GM23248 (cell line): ENCODE measurements at regions not wholly inside any gene's neighbourhood (a gene's known extent, or its start where the extent isn't known, plus 50 kb on each side); places are given as distances from the start of the nearest gene placed in this dataset.

Experiments used
- DNase-seq: peaks from one replicate; pipeline ENCODE4 v3.0.0-alpha.2; 2015
- H2AFZ ChIP-seq: fragments of 200-600 bp; sonication (generic); 2 replicates; pipeline ENCODE4 v1.6.1; 2016; ENCODE audit warnings: antibody characterized with exemption
- H3F3A ChIP-seq: fragments of 200-600 bp; sonication (generic); 2 replicates; pipeline ENCODE4 v1.6.1; 2016; ENCODE audit warnings: mild to moderate bottlenecking, antibody characterized with exemption, mixed run types; ENCODE audit not compliant: insufficient read depth
- H3K27ac ChIP-seq: fragments of 200-600 bp; sonication (generic); 2 replicates; pipeline ENCODE4 v1.5.1; 2016; ENCODE audit warnings: mild to moderate bottlenecking
- H3K27me3 ChIP-seq: fragments of 200-600 bp; sonication (generic); replicated peaks from 2 replicates; pipeline ENCODE4 v1.6.1; 2016; ENCODE audit warnings: mild to moderate bottlenecking; ENCODE audit not compliant: insufficient read depth
- H3K36me3 ChIP-seq: fragments of 200-600 bp; sonication (generic); 2 replicates; pipeline ENCODE4 v1.6.1; 2016; ENCODE audit warnings: low read depth, mild to moderate bottlenecking
- H3K4me1 ChIP-seq: fragments of 200-600 bp; sonication (generic); 2 replicates; pipeline ENCODE4 v1.6.1; 2016; ENCODE audit warnings: mild to moderate bottlenecking; ENCODE audit not compliant: insufficient read depth
- H3K4me2 ChIP-seq: fragments of 200-600 bp; sonication (generic); one replicate; pipeline ENCODE4 v1.6.1; 2016; ENCODE audit warnings: mild to moderate bottlenecking; ENCODE audit not compliant: unreplicated experiment
- H3K4me3 ChIP-seq: fragments of 200-600 bp; sonication (generic); 2 replicates; pipeline ENCODE4 v1.5.1; 2016; ENCODE audit warnings: mild to moderate bottlenecking
- H3K79me2 ChIP-seq: fragments of 200-600 bp; sonication (generic); 2 replicates; pipeline ENCODE4 v1.6.1; 2016; ENCODE audit warnings: mild to moderate bottlenecking; ENCODE audit not compliant: insufficient read depth
- H3K9ac ChIP-seq: fragments of 200-600 bp; sonication (generic); 2 replicates; pipeline ENCODE4 v1.6.1; 2016; ENCODE audit warnings: mild to moderate bottlenecking
- H3K9me2 ChIP-seq: fragments of 200-600 bp; sonication (generic); 2 replicates; pipeline ENCODE4 v1.6.1; 2016; ENCODE audit warnings: mixed run types, mild to moderate bottlenecking, moderate library complexity; ENCODE audit not compliant: insufficient read depth
- H3K9me3 ChIP-seq: fragments of 200-600 bp; sonication (generic); one replicate; pipeline ENCODE4 v1.6.1; 2017; ENCODE audit warnings: low read depth
- H4K20me1 ChIP-seq: fragments of 200-600 bp; sonication (generic); 2 replicates; pipeline ENCODE4 v1.6.0; 2016; ENCODE audit not compliant: insufficient read depth
- EZH2 ChIP-seq: fragments of 200-600 bp; sonication (generic); IDR thresholded peaks from 2 replicates; pipeline ENCODE4 v1.6.1; 2018; ENCODE audit warnings: antibody characterized with exemption, mild to moderate bottlenecking; ENCODE audit not compliant: insufficient read depth, poor library complexity, severe bottlenecking
- EZH2phosphoT487 ChIP-seq: fragments of 200-600 bp; sonication (generic); IDR thresholded peaks from 2 replicates; pipeline ENCODE4 v1.6.1; 2018; ENCODE audit warnings: antibody characterized with exemption, moderate library complexity, mild to moderate bottlenecking, low read depth; ENCODE audit not compliant: insufficient read depth
- WGBS, 2 experiments: methylation state at CpG; one replicate each; pipeline ENCODE4 v1.1.6; 2015 to 2017; ENCODE audit warnings: low lambda C conversion rate in 2 of 2, low coverage in 1 of 2; ENCODE audit errors: missing lambda C conversion rate in 2 of 2; 5-methylcytosine and 5-hydroxymethylcytosine counted together
- in situ Hi-C: fragments of 300-500 bp; cut with MboI; formaldehyde crosslinking; loops from 2 replicates; pipeline ENCODE4 v1.15.0; 2020

DNA sequence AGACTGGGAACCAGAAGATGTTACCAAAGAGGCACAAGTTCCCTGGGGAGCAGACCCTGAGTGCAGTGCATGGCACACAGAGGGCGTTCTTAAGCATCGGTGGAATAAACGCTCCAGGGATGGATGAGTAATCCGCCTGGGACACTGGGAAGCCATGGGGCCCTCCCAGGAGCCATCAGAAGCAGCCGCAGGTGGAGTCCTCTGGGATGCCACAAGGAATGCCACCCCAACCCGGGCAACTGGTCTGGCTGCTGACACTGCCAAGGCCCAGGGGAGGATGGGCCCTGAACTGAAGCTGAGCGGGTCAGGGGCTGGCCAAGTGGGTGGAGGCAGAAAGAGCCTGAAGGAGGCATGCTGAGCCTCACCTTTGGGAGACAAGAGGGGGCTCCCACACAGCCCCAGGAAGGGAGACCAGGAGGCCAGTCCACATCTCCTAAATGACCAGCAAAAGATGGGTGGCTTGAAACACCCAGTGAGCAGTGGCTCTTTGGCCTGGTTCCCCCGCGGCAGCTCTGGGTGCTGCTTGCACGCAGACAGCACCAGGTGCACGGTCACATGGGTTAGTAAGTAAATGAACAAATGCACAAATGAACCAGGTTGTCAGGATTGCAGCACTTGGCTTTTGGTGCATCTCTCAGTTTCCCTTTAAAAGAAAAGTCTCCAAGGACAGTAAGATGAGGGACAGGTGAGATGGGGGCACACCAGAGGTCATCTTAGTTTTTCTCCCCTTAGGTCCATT, 141.3 kb upstream of the ZMIZ1 start:
- no peak for DNase-seq
- no peak overlapping the region for H2AFZ ChIP-seq
- H3K9ac ChIP-seq, result no peak overlapping the region
- H4K20me1 ChIP-seq, result no peaks in the 10 kb centered on the region
- H3K4me2 ChIP-seq, result no peak overlapping the region
- no peak overlapping the region for H3K27ac ChIP-seq
- H3K4me1 ChIP-seq, result peaks cover 37% of the 10 kb centered on the region
- H3K36me3 ChIP-seq, result no peaks in the 10 kb centered on the region
- no peak overlapping the region for H3K4me3 ChIP-seq
- H3K9me2 ChIP-seq, result no peaks in the 10 kb centered on the region
- in situ Hi-C loops, result no loop called here
- no peaks in the 10 kb centered on the region for H3K9me3 ChIP-seq
- H3K27me3 ChIP-seq, result no peaks in the 10 kb centered on the region
- H3K79me2 ChIP-seq, result no peaks in the 10 kb centered on the region
- TF ChIP-seq EZH2 (no peak), EZH2phosphoT487 (no peak)
- peaks cover 26% of the 10 kb centered on the region for H3F3A ChIP-seq
- 94% methylated on average over 11 of the region's 11 CpGs for WGBS, 2 experiments

GRCh38 chr10:78928330-78928729, 140.4 kb upstream of the ZMIZ1 start:
- Histone ChIP-seq H3K79me2 (no peaks in the 10 kb centered on the region), H3K4me3 (no peak overlapping the region), H2AFZ (no peak overlapping the region), H4K20me1 (no peaks in the 10 kb centered on the region), H3K9me2 (no peaks in the 10 kb centered on the region), H3K27ac (no peak overlapping the region), H3K27me3 (no peaks in the 10 kb centered on the region), H3K4me2 (no peak overlapping the region), H3K9me3 (no peaks in the 10 kb centered on the region), H3K4me1 (peaks cover 39% of the 10 kb centered on the region), H3K36me3 (no peaks in the 10 kb centered on the region), H3F3A (peaks cover 31% of the 10 kb centered on the region), H3K9ac (no peak overlapping the region)
- DNase-seq, result no peak
- in situ Hi-C loops, result no loop called here
- TF ChIP-seq EZH2phosphoT487 (no peak), EZH2 (no peak)
- 87 to 98% methylated on average over 3 of the region's 3 CpGs for WGBS, 2 experiments

- H3K27me3 ChIP-seq, result no peaks in the 10 kb centered on the region
- no peak for DNase-seq
- no peak overlapping the region for H3K9ac ChIP-seq
- no peaks in the 10 kb centered on the region for H4K20me1 ChIP-seq
- no peak overlapping the region for H3K4me3 ChIP-seq
- TF ChIP-seq EZH2 (no peak), EZH2phosphoT487 (no peak)
- 75 to 85% methylated on average over 1 of the region's 1 CpG for WGBS, 2 experiments
- H3K36me3 ChIP-seq, result no peaks in the 10 kb centered on the region
- H3K9me2 ChIP-seq, result no peaks in the 10 kb centered on the region
- H3K4me1 ChIP-seq, result peaks cover 39% of the 10 kb centered on the region
- no peaks in the 10 kb centered on the region for H3K9me3 ChIP-seq
- H3K27ac ChIP-seq, result no peak overlapping the region
- in situ Hi-C loops, result no loop called here
- H3F3A ChIP-seq, result peaks cover 31% of the 10 kb centered on the region
- no peak overlapping the region for H2AFZ ChIP-seq
- H3K79me2 ChIP-seq, result no peaks in the 10 kb centered on the region
- H3K4me2 ChIP-seq, result no peak overlapping the region
These were observed 139.2 kb upstream of the ZMIZ1 start for GRCh38 chr10:78929541-78929940.

GRCh38 chr10:78931321-78932053, 137.3 kb upstream of the ZMIZ1 start:
- Histone ChIP-seq H4K20me1 (no peaks in the 10 kb centered on the region), H3K4me1 (peaks cover 25% of the 10 kb centered on the region), H3F3A (peaks cover 15% of the 10 kb centered on the region), H3K4me2 (peak overlapping the region; percentile 6), H3K9me3 (no peaks in the 10 kb centered on the region), H3K36me3 (no peaks in the 10 kb centered on the region), H3K27me3 (no peaks in the 10 kb centered on the region), H3K9me2 (no peaks in the 10 kb centered on the region), H3K27ac (peak overlapping the region; percentile 60), H3K79me2 (no peaks in the 10 kb centered on the region), H2AFZ (no peak overlapping the region), H3K4me3 (no peak overlapping the region), H3K9ac (peak overlapping the region; percentile 13; the same call in 1 of the 2 replicates)
- WGBS, 2 experiments, result 47 to 54% methylated on average over 20 to 21 of the region's 21 CpGs
- in situ Hi-C loops, result no loop called here
- peak; percentile 94 for DNase-seq
- TF ChIP-seq EZH2phosphoT487 (no peak), EZH2 (no peak)
